Breast epithelium (tissue), 4 donors: ENCODE measurements at regions not wholly inside any gene's neighbourhood (a gene's known extent, or its start where the extent isn't known, plus 50 kb on each side); places are given as distances from the start of the nearest gene placed in this dataset.

Experiments
- DNase-seq, 2 donors: peaks; one replicate each; pipeline ENCODE4 v3.0.0-alpha.2; 2019; ENCODE audit warnings: low spot score in 2 of 2
- H3K27ac ChIP-seq, 2 donors: fragments of 200-600 bp; sonication (generic) in 1 of 2; one replicate each; pipeline ENCODE4 v1.5.1; 2016 to 2019; ENCODE audit warnings: mild to moderate bottlenecking in 1 of 2
- H3K27me3 ChIP-seq, 2 donors: fragments of 200-600 bp; sonication (generic) in 1 of 2; one replicate each; pipeline versions ENCODE4 v1.5.1 to v1.6.0; 2017 to 2019; ENCODE audit warnings: control low read depth in 1 of 2, mild to moderate bottlenecking in 1 of 2
- H3K36me3 ChIP-seq: fragments of 200-600 bp; one replicate; pipeline ENCODE4 v1.5.1; 2019
- H3K4me1 ChIP-seq, 2 donors: fragments of 200-600 bp; sonication (generic); one replicate each; pipeline ENCODE4 v1.5.1; 2016 to 2019; ENCODE audit warnings: control low read depth in 1 of 2
- H3K4me3 ChIP-seq, 3 donors: fragments of 200-600 bp; sonication (generic); 1 replicate in 2 of 3; 2 replicates in 1 of 3; pipeline ENCODE4 v1.5.1; 2016 to 2019; ENCODE audit warnings: mild to moderate bottlenecking in 3 of 3, moderate library complexity in 2 of 3
- H3K9me3 ChIP-seq, 2 donors: fragments of 200-600 bp; sonication (generic) in 1 of 2; one replicate each; pipeline ENCODE4 v1.5.1; 2016 to 2019; ENCODE audit warnings: control low read depth in 1 of 2
- CTCF ChIP-seq, 3 donors: fragments of 450-650 bp; IDR thresholded peaks; one replicate each; pipeline ENCODE4 v1.5.1; 2016 to 2017; ENCODE audit warnings: antibody characterized with exemption in 3 of 3, mild to moderate bottlenecking in 3 of 3, moderate library complexity in 3 of 3
- POLR2A ChIP-seq: fragments of 450-650 bp; IDR thresholded peaks from one replicate; pipeline ENCODE4 v1.6.1; 2016; ENCODE audit warnings: antibody characterized with exemption, mild to moderate bottlenecking, moderate library complexity
- POLR2AphosphoS5 ChIP-seq, 3 donors: sonication (generic); formaldehyde crosslinking; IDR thresholded peaks; one replicate each; pipeline ENCODE4 v1.6.1; 2017; ENCODE audit warnings: antibody characterized with exemption in 3 of 3
- intact Hi-C: fragments of 100-400 bp; cut with DNase I; formaldehyde crosslinking; loops from one replicate; pipeline ENCODE4 v1.15.1; 2023; ENCODE audit warnings: low total_unique reads

GRCh38 chr3:30421266-30421665, 185.1 kb upstream of the TGFBR2 start:
- no peaks in the 10 kb centered on the region for H3K4me1 ChIP-seq
- no peak overlapping the region for H3K4me3 ChIP-seq
- no peaks in the 10 kb centered on the region for H3K9me3 ChIP-seq
- no peak for TF ChIP-seq POLR2A
- TF ChIP-seq POLR2AphosphoS5 (IDR thresholded peaks at IDR 0.05), result no peak
- no peak for TF ChIP-seq CTCF (IDR thresholded peaks at IDR 0.05)
- H3K36me3 ChIP-seq, result no peaks in the 10 kb centered on the region
- H3K27ac ChIP-seq, result no peak overlapping the region
- intact Hi-C loops, result loop anchor here (5.0 to 10.0 kb wide), 2 partner anchors 84 to 1934 kb away; no protein-coding TSS in a partner anchor
- H3K27me3 ChIP-seq, result no peaks in the 10 kb centered on the region
- no peak for DNase-seq

DNA sequence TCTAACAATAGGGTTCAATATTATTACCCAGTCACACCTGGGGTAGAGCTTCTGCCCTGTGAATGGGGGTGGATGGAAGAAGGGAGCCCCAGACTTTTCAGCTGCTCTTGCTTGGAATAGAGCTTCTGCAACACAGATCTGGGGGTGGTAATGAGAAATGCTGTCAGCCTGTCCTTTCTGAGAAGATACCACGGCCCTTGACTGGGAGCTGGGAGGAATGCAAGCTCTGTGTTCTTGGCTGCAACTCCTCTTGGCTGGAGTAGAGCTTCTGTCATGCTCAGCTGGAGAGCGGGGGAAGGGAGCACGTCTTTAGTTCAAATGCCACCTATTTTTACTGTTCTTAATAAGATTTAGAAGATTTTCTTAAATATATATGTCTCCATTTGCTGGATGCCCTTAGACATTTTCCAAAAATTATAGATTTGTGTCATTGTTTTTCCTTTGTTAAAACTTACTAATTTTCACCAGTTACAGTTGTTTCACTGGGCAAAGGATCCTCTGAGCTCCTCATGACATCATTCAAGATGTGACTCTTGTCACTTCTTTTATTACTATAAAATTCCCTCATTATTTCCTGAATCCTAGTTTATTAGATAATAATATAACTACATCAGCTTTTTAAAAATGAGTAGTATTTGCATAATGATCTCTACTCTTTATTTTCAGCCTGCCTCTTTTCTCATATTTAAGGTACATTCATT, 180.0 kb upstream of the TGFBR2 start:
- Histone ChIP-seq H3K9me3 (no peaks in the 10 kb centered on the region), H3K4me3 (no peak overlapping the region), H3K27ac (no peak overlapping the region), H3K27me3 (no peaks in the 10 kb centered on the region), H3K36me3 (no peaks in the 10 kb centered on the region), H3K4me1 (no peaks in the 10 kb centered on the region)
- TF ChIP-seq POLR2A, result no peak
- TF ChIP-seq CTCF (IDR thresholded peaks at IDR 0.05), result no peak
- no peak for TF ChIP-seq POLR2AphosphoS5 (IDR thresholded peaks at IDR 0.05)
- peak in 1 of 2 donors; percentile 34 for DNase-seq
- intact Hi-C loops, result loop anchor here (10.0 kb wide), 1 partner anchor 1928 kb away; no protein-coding TSS in a partner anchor

DNA sequence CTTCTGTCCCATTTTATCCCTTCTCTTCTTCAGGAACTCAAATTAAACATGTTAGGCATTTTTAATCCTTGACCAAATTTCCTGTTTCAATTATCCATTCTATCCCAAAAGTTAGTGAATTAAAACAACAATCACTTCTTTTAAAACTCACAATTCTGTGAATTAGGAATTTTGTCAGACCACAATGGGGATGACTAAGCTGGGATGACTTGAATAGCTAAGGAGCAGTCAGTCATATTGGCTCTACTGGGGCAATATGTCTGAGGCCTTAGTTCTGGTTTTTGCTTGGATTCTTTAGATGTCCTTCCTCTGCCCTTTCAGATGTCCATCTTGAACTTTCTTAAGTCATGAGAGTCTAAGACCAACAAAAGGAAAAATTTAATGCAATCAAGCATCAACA, 178.2 kb upstream of the TGFBR2 start:
- H3K4me1 ChIP-seq, result no peaks in the 10 kb centered on the region
- no peak overlapping the region for H3K27ac ChIP-seq
- DNase-seq, result no peak
- no peaks in the 10 kb centered on the region for H3K36me3 ChIP-seq
- intact Hi-C loops, result loop anchor here (10.0 kb wide), 1 partner anchor 1927 kb away; no protein-coding TSS in a partner anchor
- TF ChIP-seq POLR2AphosphoS5 (IDR thresholded peaks at IDR 0.05) (no peak), POLR2A (no peak)
- H3K4me3 ChIP-seq, result no peak overlapping the region
- H3K9me3 ChIP-seq, result no peaks in the 10 kb centered on the region
- H3K27me3 ChIP-seq, result no peaks in the 10 kb centered on the region

GRCh38 chr3:30435861-30436331, 170.5 kb upstream of the TGFBR2 start:
- intact Hi-C loops, result no loop called here
- H3K27ac ChIP-seq, result peak overlapping the region in 1 of 2 donors; percentile 23
- no peaks in the 10 kb centered on the region for H3K27me3 ChIP-seq
- no peaks in the 10 kb centered on the region for H3K9me3 ChIP-seq
- H3K36me3 ChIP-seq, result no peaks in the 10 kb centered on the region
- no peaks in the 10 kb centered on the region for H3K4me1 ChIP-seq
- peak overlapping the region in 2 of 3 donors; percentile 7 to 9 for H3K4me3 ChIP-seq
- DNase-seq, result no peak
- TF ChIP-seq CTCF (IDR thresholded peaks at IDR 0.05) (no peak), POLR2A (no peak), POLR2AphosphoS5 (IDR thresholded peaks at IDR 0.05) (no peak)

DNA sequence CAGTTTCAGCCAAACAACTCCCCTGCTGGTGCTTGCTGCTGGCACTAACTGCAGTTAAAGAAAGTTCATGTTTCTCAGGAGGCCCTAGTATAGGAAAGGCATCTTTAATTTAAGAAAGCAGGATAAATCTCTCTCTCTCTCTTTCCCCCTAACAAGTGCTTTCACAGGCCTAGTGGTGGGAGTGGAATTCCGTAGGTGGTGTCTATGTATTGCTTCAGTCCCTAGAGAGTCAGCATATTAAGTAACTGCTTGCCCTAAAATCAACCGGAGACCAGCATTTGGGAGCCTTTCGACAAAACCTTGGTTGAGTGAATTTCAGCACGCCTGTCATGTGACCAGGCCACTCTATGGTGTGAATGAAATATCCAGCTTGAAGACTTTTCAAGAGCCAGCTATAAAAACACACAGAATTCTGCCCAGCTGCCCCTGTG, 169.2 kb upstream of the TGFBR2 start:
- H3K4me3 ChIP-seq, result no peak overlapping the region
- H3K27me3 ChIP-seq, result no peaks in the 10 kb centered on the region
- peak in 1 of 3 donors; percentile 25 for TF ChIP-seq POLR2AphosphoS5 (IDR thresholded peaks at IDR 0.05)
- no peak for TF ChIP-seq CTCF (IDR thresholded peaks at IDR 0.05)
- intact Hi-C loops, result no loop called here
- H3K27ac ChIP-seq, result peak overlapping the region; percentile 31 to 49
- no peaks in the 10 kb centered on the region for H3K36me3 ChIP-seq
- H3K9me3 ChIP-seq, result no peaks in the 10 kb centered on the region
- H3K4me1 ChIP-seq, result no peaks in the 10 kb centered on the region
- peak in 1 of 2 donors; percentile 39 for DNase-seq
